GM12874 (cell line): ENCODE measurements at regions not wholly inside any gene's neighbourhood (a gene's known extent, or its start where the extent isn't known, plus 50 kb on each side); places are given as distances from the start of the nearest gene placed in this dataset.

Source experiments
- TF ChIP-seq, protein P1 (sequence below): IDR thresholded peaks from 2 replicates; pipeline ENCODE4 v1.5.1; 2011; ENCODE audit warnings: low read depth, mild to moderate bottlenecking, control low read depth, low read length, moderate library complexity; ENCODE audit not compliant: insufficient read depth

DNA sequence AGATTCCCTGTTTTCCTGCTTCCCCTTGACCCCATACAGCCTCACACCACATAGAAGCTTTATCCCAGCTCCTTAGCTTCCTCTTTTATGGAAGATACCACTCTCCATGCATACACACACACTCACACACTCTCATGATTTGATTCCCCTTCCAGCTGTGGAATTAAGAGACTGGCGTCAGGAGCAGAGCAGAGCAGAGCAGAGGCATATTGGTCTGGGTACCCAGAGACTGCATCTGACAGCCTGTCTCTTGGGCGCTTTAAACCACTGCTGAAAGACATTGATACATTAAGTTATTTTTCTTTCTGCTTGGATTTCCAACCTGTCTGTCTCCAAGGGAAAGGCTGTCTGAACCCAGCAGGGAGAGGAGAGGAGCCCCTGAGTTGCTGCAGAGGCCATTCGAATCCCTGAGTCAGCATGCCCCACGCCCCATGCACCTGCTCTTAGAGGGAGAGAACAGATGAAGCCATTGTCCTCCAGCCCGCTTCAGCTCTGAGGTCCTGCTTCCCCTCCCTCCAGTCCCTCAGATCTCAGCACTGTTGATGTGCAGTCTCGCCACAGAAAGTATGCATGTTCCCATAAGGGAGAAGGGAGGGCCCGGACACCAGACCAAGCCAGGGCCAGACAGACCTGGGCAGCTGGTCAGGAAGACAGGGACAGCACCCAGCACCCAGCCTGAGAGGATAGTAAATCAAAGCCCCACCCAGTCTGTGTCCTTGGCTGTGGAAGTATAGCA, 66.7 kb upstream of the GJB5 start:
- TF ChIP-seq, protein P1, sequence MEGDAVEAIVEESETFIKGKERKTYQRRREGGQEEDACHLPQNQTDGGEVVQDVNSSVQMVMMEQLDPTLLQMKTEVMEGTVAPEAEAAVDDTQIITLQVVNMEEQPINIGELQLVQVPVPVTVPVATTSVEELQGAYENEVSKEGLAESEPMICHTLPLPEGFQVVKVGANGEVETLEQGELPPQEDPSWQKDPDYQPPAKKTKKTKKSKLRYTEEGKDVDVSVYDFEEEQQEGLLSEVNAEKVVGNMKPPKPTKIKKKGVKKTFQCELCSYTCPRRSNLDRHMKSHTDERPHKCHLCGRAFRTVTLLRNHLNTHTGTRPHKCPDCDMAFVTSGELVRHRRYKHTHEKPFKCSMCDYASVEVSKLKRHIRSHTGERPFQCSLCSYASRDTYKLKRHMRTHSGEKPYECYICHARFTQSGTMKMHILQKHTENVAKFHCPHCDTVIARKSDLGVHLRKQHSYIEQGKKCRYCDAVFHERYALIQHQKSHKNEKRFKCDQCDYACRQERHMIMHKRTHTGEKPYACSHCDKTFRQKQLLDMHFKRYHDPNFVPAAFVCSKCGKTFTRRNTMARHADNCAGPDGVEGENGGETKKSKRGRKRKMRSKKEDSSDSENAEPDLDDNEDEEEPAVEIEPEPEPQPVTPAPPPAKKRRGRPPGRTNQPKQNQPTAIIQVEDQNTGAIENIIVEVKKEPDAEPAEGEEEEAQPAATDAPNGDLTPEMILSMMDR, result no peak

GRCh38 chr1:34690269-34690668, 64.6 kb upstream of the GJB5 start:
- TF ChIP-seq, protein P1, result no peak

- TF ChIP-seq, protein P1, result no peak
These were observed 61.8 kb upstream of the GJB5 start for GRCh38 chr1:34693081-34693480.

DNA sequence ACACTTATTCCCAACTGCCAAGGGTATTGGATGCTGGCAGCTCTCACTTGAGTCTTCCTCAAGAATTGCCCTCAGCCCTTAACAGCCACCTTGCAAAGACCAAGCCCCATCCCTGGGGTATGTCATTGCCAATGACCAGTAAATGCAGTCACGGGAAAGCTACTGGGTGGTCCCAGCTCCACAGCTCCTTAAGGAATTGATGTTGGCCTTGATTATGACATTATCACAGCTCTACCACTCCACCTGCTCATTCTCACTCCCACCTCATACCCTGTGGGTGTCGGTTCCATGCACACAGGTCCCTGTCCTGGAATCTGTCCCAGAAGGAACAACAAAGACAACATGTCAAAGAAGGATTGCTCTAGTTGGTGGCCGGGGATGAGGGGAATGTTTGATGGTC, 60.5 kb upstream of the GJB5 start:
- TF ChIP-seq, protein P1, result no peak

DNA sequence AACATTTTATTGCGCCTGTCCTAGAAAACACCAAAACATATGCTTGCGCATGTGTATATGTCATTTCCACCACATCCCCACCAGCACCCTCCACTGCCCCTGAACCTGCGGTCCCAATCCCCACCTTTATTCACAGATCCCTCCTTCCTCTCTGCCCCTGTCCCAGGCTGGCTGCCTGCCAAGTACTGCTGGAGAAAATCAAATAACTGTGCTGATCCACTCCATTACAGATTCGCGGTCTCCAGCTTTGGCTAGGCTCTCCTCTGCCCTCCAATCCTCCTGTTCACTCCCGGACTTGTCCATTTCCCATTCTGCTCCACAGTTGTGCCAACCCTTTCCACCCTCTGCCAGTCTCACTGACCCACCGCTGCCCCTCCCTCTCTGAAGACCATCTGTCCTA, 59.3 kb upstream of the GJB5 start:
- TF ChIP-seq, protein P1, result no peak

GRCh38 chr1:34696230-34696629, 58.6 kb upstream of the GJB5 start:
- TF ChIP-seq, protein P1, result peak; percentile 12; the same call in 1 of the 2 replicates

GRCh38 chr1:34696981-34697380, 57.9 kb upstream of the GJB5 start:
- TF ChIP-seq, protein P1, result no peak
